GM12878 (cell line): ENCODE measurements at regions not wholly inside any gene's neighbourhood (a gene's known extent, or its start where the extent isn't known, plus 50 kb on each side); places are given as distances from the start of the nearest gene placed in this dataset.

Experiments used
- ATAC-seq: fragments of 200-7000 bp; cut with Tn5 transposase; 3 replicates; pipeline ENCODE4 v1.9.1; 2020; ENCODE audit warnings: mild to moderate bottlenecking, moderate library complexity
- BruUV-seq: library from RNA; stranded (reverse); fragments of 400-500 nt; replicated peaks from 2 replicates; lab custom pipeline; 2021; lab: Mats Ljungman, UMichigan
- CTCF ChIA-PET: fragments of 300-600 bp; sonication (Branson Sonifier 250); formaldehyde crosslinking; extraction: SDS; loops from one replicate; lab custom pipeline; 2021; ENCODE audit warnings: inconsistent platforms; lab: Yijun Ruan, JAX
- POLR2A ChIA-PET: fragments of 350-600 bp; formaldehyde crosslinking; extraction: SDS; loops from one replicate; lab custom pipeline; 2021; ENCODE audit warnings: inconsistent platforms; lab: Charles Lee
- RAD21 ChIA-PET: fragments of 300-600 bp; sonication (Branson Sonifier 250); formaldehyde crosslinking; loops from one replicate; lab custom pipeline; 2023; ENCODE audit warnings: antibody characterized with exemption; ENCODE audit not compliant: unreplicated experiment; lab: Charles Lee
- SMC1A ChIA-PET: fragments of 300-600 bp; sonication (Branson Sonifier 250); formaldehyde crosslinking; loops from one replicate; lab custom pipeline; 2023; ENCODE audit not compliant: unreplicated experiment, uncharacterized antibody; lab: Charles Lee
- DNase-seq: peaks from one replicate; pipeline ENCODE4 v3.0.0-alpha.2; 2011; ENCODE audit warnings: low read depth, low spot score
- FAIRE-seq: peaks from 3 replicates; lab custom pipeline; 2011; peaks lifted over from hg19 to GRCh38; lab: Jason Lieb, UNC
- H2AFZ ChIP-seq: 2 replicates; pipeline ENCODE4 v1.6.0; 2011; ENCODE audit warnings: low read depth, low read length, control low read depth; ENCODE audit not compliant: control insufficient read depth
- H3K27ac ChIP-seq: 2 replicates; pipeline ENCODE4 v1.5.1; 2011; ENCODE audit warnings: control low read depth; ENCODE audit not compliant: control insufficient read depth, insufficient read depth
- H3K27me3 ChIP-seq, 2 experiments: replicated peaks in 1 of 2; 2 replicates each; pipeline versions ENCODE4 v1.6.0 to v1.6.1; 2011; ENCODE audit warnings: low read length in 1 of 2; ENCODE audit not compliant: control insufficient read depth in 2 of 2, insufficient read depth in 2 of 2
- H3K36me3 ChIP-seq, 2 experiments: 2 replicates each; pipeline ENCODE4 v1.5.1; 2011; ENCODE audit warnings: low read length in 1 of 2; ENCODE audit not compliant: control insufficient read depth in 2 of 2, insufficient read depth in 2 of 2
- H3K4me1 ChIP-seq: 2 replicates; pipeline ENCODE4 v1.6.1; 2011; ENCODE audit warnings: mild to moderate bottlenecking, low read length, moderate library complexity, mixed read lengths; ENCODE audit not compliant: control insufficient read depth, insufficient read depth
- H3K4me2 ChIP-seq: 2 replicates; pipeline ENCODE4 v1.6.0; 2011; ENCODE audit warnings: control low read depth; ENCODE audit not compliant: control insufficient read depth, insufficient read depth
- H3K4me3 ChIP-seq: fragments of 200-600 bp; sonication (generic); 2 replicates; pipeline ENCODE4 v1.5.1; 2016
- H3K79me2 ChIP-seq: 2 replicates; pipeline ENCODE4 v1.6.0; 2011; ENCODE audit warnings: low read length; ENCODE audit not compliant: control insufficient read depth, insufficient read depth
- H3K9ac ChIP-seq: 2 replicates; pipeline ENCODE4 v1.8.0; 2011; ENCODE audit warnings: low read length, control low read depth, mixed read lengths; ENCODE audit not compliant: control insufficient read depth, insufficient read depth
- H3K9me3 ChIP-seq: replicated peaks from 3 replicates; pipeline ENCODE4 v1.5.1; 2011; ENCODE audit warnings: mild to moderate bottlenecking, low read length; ENCODE audit not compliant: control insufficient read depth, insufficient read depth
- H4K20me1 ChIP-seq: 2 replicates; pipeline ENCODE4 v1.6.0; 2011; ENCODE audit not compliant: control insufficient read depth, insufficient read depth
- DPF2 ChIP-seq: fragments of 450-650 bp; IDR thresholded peaks from 2 replicates; pipeline ENCODE4 v1.6.1; 2017; ENCODE audit warnings: mild to moderate bottlenecking
- ETV6 ChIP-seq, 2 experiments: fragments of 450-650 bp in 1 of 2; IDR thresholded peaks in 1 of 2; conservative IDR thresholded peaks in 1 of 2; 2 replicates each; pipeline ENCODE4 v1.6.1; 2014; ENCODE audit warnings: antibody characterized with exemption in 1 of 2, borderline replicate concordance in 1 of 2, low read depth in 1 of 2, mild to moderate bottlenecking in 1 of 2, moderate library complexity in 1 of 2
- FOXM1 ChIP-seq: IDR thresholded peaks from 2 replicates; pipeline ENCODE4 v1.6.1; 2012; ENCODE audit warnings: low read depth, mild to moderate bottlenecking, inconsistent platforms, low read length, moderate library complexity
- JUNB ChIP-seq: IDR thresholded peaks from 2 replicates; pipeline ENCODE4 v1.6.1; 2016; ENCODE audit warnings: antibody characterized with exemption, mild to moderate bottlenecking
- PML ChIP-seq: IDR thresholded peaks from 2 replicates; pipeline ENCODE4 v1.6.1; 2012; ENCODE audit warnings: low read length, inconsistent platforms
- POLR2AphosphoS5 ChIP-seq: IDR thresholded peaks from 2 replicates; pipeline ENCODE4 v1.6.1; 2011; ENCODE audit warnings: mild to moderate bottlenecking, low read length, inconsistent platforms
- SPI1 ChIP-seq: IDR thresholded peaks from 2 replicates; pipeline ENCODE4 v1.6.1; 2011; ENCODE audit warnings: low read depth, mild to moderate bottlenecking, low read length, moderate library complexity, borderline replicate concordance; ENCODE audit not compliant: insufficient read depth
- SREBF2 ChIP-seq: IDR thresholded peaks from 2 replicates; pipeline ENCODE4 v1.6.1; 2012; ENCODE audit warnings: mild to moderate bottlenecking, low read length
- STAT3 ChIP-seq: IDR thresholded peaks from 2 replicates; pipeline ENCODE4 v1.6.1; 2011; ENCODE audit warnings: low read depth, low read length, improper control_type of control experiment
- TBL1XR1 ChIP-seq: IDR thresholded peaks from 2 replicates; pipeline ENCODE4 v1.6.1; 2012; ENCODE audit warnings: low read depth, low read length, improper control_type of control experiment
- WRNIP1 ChIP-seq: IDR thresholded peaks from 2 replicates; pipeline ENCODE4 v1.6.1; 2011; ENCODE audit warnings: low read depth, low read length, improper control_type of control experiment, borderline replicate concordance
- YY1 ChIP-seq: IDR thresholded peaks from 2 replicates; pipeline ENCODE4 v1.6.1; 2011; ENCODE audit warnings: low read depth, mild to moderate bottlenecking, low read length
- WGBS: methylation state at CpG from one replicate; pipeline ENCODE4 v1.1.6; 2016; ENCODE audit warnings: low lambda C conversion rate; ENCODE audit not compliant: insufficient replicate concordance, insufficient coverage; ENCODE audit errors: missing lambda C conversion rate; 5-methylcytosine and 5-hydroxymethylcytosine counted together
- in situ Hi-C: fragments of 300-500 bp; cut with MboI; formaldehyde crosslinking; loops from 9 replicates; pipeline ENCODE4 v1.14.3; 2018; ENCODE audit warnings: mixed read lengths
- intact Hi-C: fragments of 100-400 bp; cut with micrococcal nuclease; formaldehyde crosslinking; loops from one replicate; pipeline ENCODE4 v1.14.2; 2022; ENCODE audit not compliant: unreplicated experiment

DNA sequence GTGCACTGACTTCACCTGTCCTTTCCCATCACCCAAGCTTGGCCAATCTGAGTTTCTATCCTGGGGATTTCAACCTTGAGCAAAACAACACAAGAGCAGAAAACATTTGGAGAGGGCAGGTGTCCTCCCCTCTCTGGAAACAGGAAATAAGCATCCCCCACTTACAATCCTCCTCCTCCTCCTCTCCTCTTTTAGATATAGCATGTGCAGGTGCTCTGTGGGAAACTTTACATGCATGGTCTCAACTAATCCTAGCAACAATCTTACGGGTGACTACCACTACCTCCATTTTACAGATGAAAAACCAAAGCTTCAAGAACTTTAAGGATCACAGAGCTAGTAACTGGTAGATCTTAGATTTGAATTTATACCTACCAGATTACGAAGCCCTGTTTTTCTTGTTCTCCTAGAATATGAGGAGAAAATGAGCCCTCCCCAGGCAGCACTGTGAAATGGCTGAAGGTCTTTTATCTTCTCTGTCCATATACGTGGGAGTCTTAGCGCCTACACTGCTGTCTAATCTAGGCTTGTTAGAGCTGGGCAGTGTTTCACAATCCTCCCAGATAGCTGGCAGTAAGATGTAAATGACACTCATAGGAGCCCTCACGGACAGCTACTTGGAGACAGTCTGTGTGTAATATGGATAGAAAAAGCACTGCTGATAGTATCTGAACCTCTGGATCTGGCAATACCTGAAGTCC is 301.2 kb upstream of the PROK2 start:
- Histone ChIP-seq H3K79me2 (no peaks in the 10 kb centered on the region), H3K4me3 (no peak overlapping the region), H3K4me1 (peaks cover 34% of the 10 kb centered on the region), H2AFZ (no peak overlapping the region), H3K27ac (no peak overlapping the region), H3K9me3 (no peaks in the 10 kb centered on the region), H3K9ac (no peak overlapping the region), H4K20me1 (no peaks in the 10 kb centered on the region), H3K27me3 (no peaks in the 10 kb centered on the region), H3K36me3 (peaks cover 0 to 3% of the 10 kb centered on the region in 2 experiments; a peak in 3 of 4 replicates), H3K4me2 (no peak overlapping the region; the same call in 1 of the 2 replicates)
- ATAC-seq (no peak), DNase-seq (no peak), FAIRE-seq (no peak)
- in situ Hi-C loops: no loop called here
- ChIA-PET POLR2A (no interaction called here), SMC1A (interaction anchor here (1.0 kb wide), 2 partner anchors 14 to 103 kb away, joined by 3 read pairs; no protein-coding TSS in a partner anchor), CTCF (no interaction called here), RAD21 (interaction anchor here (0.8 kb wide), 1 partner anchor 15 kb away, joined by 3 read pairs; no protein-coding TSS in a partner anchor)
- TF ChIP-seq YY1 (0 out of 2 replicates have a peak, but pooled peaks have one; percentile 19), POLR2AphosphoS5 (no peak)
- no TSS peak for BruUV-seq
- 64% methylated on average over 5 of the region's 5 CpGs for WGBS
- intact Hi-C loops: loop anchor here (10.0 kb wide), 1 partner anchor 599 kb away; no protein-coding TSS in a partner anchor

DNA sequence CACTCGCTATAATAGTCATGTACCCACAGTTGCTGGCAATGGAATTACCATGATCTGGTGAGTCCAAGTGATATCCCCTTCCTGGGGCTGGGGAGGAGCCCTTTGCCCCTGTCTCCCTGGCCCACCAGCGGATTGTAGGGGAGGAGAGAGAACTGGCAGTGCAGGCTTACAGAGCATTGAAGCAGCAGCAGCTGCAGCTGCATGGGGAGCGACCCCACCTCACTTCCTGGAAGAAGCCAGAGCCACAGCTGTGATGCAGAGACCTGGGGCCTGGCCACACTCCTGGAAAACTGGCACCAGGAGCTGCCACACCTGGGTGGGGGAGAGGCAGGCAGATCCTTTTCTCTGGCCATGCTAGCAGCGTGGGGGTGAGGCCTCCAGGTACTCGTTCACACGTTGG is 300.1 kb upstream of the PROK2 start:
- FAIRE-seq (no peak), ATAC-seq (no peak), DNase-seq (no peak)
- BruUV-seq: no TSS peak
- Histone ChIP-seq H3K4me3 (no peak overlapping the region), H3K9me3 (no peaks in the 10 kb centered on the region), H3K79me2 (no peaks in the 10 kb centered on the region), H3K27ac (no peak overlapping the region), H3K4me2 (no peak overlapping the region), H3K9ac (no peak overlapping the region), H4K20me1 (no peaks in the 10 kb centered on the region), H2AFZ (no peak overlapping the region), H3K4me1 (peaks cover 46% of the 10 kb centered on the region), H3K36me3 (no peaks in the 10 kb centered on the region; a peak in 2 of 4 replicates), H3K27me3 (no peaks in the 10 kb centered on the region)
- in situ Hi-C loops (no loop called here), intact Hi-C loops (loop anchor here (10.0 kb wide), 1 partner anchor 600 kb away; no protein-coding TSS in a partner anchor)
- ChIA-PET RAD21 (no interaction called here), CTCF (no interaction called here), POLR2A (no interaction called here), SMC1A (no interaction called here)
- 87% methylated on average over 6 of the region's 6 CpGs for WGBS
- TF ChIP-seq FOXM1 (no peak), WRNIP1 (no peak), JUNB (no peak), STAT3 (no peak), DPF2 (no peak), SPI1 (no peak), SREBF2 (no peak), ETV6 (conservative IDR thresholded peaks at IDR 0.05 in 1 of 2, IDR thresholded peaks at IDR 0.05 in 1 of 2; ENCODE audit: borderline replicate concordance in 1 of 2, low read depth in 1 of 2) (no peak), TBL1XR1 (no peak), PML (no peak)
